ENCODE measurements at regions not wholly inside any gene's neighbourhood (a gene's known extent, or its start where the extent isn't known, plus 50 kb on each side); places are given as distances from the start of the nearest gene placed in this dataset.

DNA sequence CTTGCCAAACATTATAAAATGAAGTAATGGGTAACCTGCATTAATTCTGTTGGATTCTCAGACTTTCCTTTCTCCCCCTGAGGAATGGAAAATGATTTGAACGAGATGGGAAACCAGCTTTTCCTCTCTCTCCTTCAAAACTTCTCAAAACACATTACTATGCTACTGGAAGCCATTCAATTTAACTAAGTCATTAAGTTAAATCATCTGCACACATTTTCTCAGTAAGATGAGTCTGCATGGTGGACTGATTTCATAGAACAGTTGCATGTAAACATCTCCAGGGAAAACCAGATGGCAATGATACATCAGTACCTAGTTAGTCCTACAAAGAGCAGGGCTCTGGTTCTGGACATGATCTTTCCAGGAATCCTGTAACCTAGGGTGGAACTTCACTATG, 59.9 kb downstream of the BMP4 start:
- no peak for DNase-seq

DNA sequence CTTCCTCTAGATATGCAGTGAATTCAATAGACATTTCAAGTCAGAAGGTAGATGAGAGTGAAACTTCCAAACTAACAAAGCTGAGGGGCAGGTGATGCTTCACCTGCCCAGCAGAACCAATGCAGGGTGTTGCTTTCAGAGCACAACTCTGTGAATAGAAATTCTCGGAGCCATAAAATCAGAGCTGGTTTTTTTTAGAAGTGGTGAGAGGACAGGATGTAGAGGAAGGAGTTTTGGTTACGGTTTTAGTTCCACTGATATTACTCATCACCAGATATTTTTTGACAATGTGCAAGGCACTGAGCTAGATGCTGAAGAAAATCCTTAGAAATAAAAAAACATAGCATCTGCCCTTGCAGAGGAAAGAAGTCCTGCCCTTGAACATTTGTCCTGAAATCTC, 62.2 kb downstream of the BMP4 start:
- peak; percentile 17 to 65 for DNase-seq

DNA sequence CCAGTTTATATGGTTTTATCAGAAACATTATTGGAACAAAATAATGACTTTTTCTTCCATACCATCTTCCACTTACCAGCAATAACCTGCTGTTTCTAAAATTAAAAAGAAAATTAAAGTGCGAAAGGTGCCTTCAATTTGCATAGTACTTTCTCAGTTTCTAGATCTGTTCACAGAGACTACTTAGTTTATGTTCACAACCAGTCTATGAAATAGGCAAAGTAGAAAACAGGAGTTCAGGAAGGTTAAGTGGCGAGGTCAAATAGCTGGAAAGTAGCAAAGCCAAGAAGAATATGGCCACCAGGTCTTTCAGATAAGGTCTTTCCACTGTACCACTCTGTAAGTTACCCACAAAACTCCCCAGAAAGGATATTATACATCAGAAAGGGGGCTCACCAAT, 63.3 kb downstream of the BMP4 start:
- no peak for DNase-seq

- no peak for DNase-seq
Observed at GRCh38 chr14:53890611-53891101, 66.0 kb downstream of the BMP4 start.

DNA sequence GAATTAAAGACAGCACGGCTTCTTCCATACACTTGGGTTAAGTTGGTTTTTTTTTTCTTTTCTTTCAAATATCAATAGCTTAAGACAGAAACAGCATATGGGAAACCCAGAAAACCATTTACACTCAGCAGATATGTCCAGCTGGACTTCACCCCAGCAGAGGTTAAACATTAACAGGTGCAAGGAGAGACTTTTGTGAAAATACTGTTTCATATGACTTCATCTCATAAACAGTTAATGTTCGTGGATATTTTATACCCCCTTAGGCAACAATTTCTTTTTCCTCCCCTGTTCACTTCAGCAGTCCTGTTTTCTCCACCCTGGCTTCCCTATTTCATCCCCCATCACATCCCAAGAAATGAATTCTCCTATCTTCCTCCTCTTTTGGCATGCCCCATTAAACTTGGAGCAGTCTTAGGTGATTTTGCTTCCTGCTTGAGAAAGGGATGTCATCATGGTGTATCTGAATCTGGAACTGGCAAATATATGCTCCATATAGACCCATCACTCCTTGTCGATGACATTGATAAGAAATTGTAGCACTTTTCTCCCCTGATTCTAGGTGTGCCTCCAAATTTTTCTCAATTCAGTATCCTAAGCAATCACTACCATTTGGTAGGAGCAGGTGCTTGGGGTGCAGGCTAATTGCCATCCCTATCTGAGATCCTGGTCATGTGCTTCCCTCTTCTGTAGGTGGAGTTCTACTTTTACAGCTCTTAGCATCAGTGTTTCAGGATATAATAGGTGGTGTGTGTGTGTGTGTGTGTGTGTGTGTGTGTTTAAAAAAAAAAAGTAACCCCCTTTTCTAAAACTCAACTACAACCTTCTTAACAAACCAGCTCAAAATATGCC, 67.9 kb downstream of the BMP4 start:
- no peak for DNase-seq

DNA sequence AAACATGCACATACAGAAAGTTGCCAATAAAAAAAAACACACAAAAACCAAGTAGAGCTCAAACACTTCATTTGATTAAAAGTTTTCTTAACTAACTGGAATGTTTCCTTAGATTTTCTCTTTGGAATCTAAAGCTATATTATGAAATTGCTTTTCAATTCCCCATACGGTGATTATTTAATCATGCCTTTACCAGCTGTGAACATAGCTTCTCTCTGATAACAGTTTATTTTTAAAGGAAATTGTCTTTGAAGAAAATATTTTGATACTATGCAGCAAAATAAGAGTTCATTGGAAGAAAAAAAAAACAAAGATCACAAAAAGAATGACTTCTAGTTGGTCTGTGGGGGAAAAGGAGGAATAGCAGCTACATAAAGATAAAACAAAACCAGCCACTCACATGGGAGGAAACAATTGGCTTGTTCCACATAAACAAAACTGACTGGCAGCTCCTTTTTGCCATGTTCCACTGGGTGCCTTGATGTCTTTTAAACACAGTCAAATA, 71.4 kb downstream of the BMP4 start:
- DNase-seq, result no peak

GRCh38 chr14:53884601-53885000, 72.0 kb downstream of the BMP4 start:
- DNase-seq, result no peak

GRCh38 chr14:53883739-53884138, 72.9 kb downstream of the BMP4 start:
- DNase-seq, result no peak

GRCh38 chr14:53882684-53883083, 73.9 kb downstream of the BMP4 start:
- no peak for DNase-seq

DNA sequence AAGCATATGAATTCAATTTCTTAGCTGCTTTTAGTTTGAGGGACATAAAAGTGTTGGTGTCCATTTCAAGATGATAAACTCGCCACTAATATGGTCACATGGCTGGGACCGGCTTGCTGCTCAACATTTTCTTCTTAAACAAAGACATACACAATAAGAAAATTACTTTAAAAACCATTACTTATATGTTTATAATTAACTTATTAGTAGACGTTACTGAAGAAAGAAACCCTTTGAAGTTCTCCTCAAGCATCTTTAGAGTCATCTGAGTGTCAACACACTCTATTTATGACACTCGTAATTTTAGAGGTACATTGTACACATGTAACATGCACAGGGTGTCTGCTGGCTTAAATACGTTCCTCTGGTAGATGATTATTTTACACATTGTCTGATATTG, 74.7 kb downstream of the BMP4 start:
- no peak for DNase-seq

DNA sequence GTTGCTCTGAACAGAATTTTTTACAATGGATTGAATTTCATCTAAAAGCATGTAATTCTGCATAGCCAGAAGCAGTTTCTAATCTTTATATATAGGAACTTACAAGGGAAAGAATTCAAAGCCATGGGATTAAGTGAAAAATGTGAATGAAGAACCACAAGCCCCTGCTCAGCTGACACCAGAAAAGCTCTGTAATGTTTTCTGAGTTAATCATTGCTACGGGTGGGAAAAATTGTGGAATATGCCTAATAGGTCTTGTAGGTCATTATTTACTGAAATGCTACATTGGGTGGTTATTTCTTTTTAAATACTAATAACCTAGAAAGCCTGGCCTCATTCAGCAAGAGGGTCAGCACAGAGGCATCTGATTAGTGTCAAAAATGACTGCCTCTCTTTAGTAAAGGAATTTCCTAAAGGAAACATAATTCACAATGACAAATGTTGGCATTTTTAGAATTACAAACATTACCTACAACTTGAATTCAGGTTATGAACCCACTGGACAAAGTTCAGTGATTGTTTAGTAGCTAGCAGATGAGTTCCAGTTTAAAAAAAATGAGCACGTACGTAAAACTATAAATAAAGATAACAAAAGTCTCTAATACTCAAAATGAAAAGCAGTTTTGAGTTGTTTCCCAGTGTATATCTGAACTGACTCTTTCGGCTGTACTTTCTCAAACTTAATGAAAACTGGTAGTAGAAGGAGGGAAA, 75.3 kb downstream of the BMP4 start:
- no peak for DNase-seq

DNA sequence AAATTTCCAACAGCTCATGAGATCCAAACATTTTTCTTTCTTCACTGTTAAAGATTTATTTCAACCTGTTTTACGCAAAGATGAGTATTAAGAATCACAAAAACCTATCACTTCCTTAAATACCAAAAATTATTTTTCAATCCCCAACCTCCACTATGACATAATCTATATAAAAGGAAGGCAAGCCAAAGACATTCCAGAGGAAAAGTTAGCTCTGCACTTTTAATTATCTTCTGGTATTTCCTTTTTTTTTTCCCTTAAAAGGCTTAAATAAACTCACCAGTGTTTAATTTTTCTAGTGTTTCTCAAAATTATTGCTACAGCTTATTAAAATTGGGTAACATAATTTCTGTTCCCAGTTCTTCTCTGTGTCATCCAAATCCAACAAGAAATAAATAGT, 75.9 kb downstream of the BMP4 start:
- no peak for DNase-seq

GRCh38 chr14:53879747-53880146, 76.9 kb downstream of the BMP4 start:
- DNase-seq, result no peak

- DNase-seq, result no peak
Observed at GRCh38 chr14:53879022-53879686, 77.5 kb downstream of the BMP4 start.

GRCh38 chr14:53875324-53875897, 81.2 kb downstream of the BMP4 start:
- DNase-seq, result no peak

DNA sequence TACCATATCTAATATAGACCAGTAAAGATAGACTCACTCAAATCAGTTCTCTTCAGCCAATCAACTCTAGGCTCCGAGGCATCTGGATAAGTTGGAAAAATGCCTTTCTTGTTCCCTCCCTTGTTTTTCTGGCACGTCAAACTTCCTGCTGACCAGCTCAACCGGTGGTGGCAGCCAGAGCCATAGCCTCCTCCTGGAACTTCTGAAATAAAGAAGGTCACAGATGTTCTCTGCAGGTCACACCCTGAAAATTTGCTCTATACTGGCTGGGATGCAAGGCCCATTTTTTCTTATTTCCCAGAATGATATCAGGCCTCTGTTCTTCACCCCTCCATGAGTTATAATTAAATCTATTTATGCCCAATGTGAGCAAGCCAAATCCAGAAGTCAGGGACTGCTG, 81.9 kb downstream of the BMP4 start:
- DNase-seq, result no peak

GRCh38 chr14:53872681-53873089, 83.9 kb downstream of the BMP4 start:
- DNase-seq, result no peak

- DNase-seq, result no peak
Observed at GRCh38 chr14:53871951-53872350, 84.7 kb downstream of the BMP4 start.

GRCh38 chr14:53871011-53871410, 85.6 kb downstream of the BMP4 start:
- DNase-seq, result no peak

DNA sequence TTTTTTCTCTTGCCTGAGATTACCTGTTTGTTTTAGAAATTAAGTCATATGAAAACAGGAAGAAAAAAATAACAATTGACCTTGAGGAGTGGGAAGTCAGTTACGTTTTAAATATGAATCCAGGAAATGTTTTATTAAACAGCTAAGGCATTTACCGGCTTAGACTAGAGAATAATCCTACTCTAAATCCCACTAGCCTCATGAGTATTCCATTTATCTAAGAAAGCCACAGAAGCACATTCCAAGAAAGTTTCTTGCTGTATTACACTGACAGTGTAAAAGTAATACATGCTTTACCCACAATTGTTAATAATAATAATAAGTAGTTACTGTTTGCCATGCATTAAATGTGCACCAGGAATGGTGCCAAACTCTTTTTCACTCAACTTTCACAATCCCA, 90.9 kb downstream of the BMP4 start:
- no peak for DNase-seq

GRCh38 chr14:53861781-53862180, 94.8 kb downstream of the BMP4 start:
- no peak for DNase-seq

DNA sequence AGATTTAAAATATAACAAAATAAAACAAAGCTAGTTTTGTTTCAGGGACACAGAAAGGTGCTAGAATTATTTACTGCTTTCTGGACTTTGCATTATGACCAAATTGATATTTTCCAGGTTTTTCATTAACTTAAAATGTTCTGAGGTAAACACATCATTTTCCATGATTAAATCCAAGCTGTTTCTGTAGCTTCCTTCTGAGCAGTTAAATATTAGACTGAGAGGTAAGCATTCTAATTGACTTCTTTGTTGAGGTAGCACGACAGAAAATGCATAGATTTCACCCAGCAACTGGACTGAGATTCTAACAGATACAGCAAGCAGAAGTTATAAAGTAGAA, 98.3 kb downstream of the BMP4 start:
- no peak for DNase-seq

GRCh38 chr14:53857625-53858344, 98.8 kb downstream of the BMP4 start:
- no peak for DNase-seq
